GM12878 (cell line): ENCODE measurements at regions not wholly inside any gene's neighbourhood (a gene's known extent, or its start where the extent isn't known, plus 50 kb on each side); places are given as distances from the start of the nearest gene placed in this dataset.

Experiments
- BMI1 ChIP-seq: fragments of 450-650 bp; IDR thresholded peaks from 2 replicates; pipeline ENCODE4 v1.6.1; 2016; ENCODE audit warnings: mild to moderate bottlenecking, moderate library complexity, borderline replicate concordance
- CBX5 ChIP-seq: sonication (generic); IDR thresholded peaks from 2 replicates; pipeline ENCODE4 v1.6.1; 2016; ENCODE audit warnings: low read depth, moderate library complexity, mild to moderate bottlenecking, inconsistent platforms
- GATAD2B ChIP-seq: fragments of 450-650 bp; conservative IDR thresholded peaks from 2 replicates; pipeline ENCODE4 v1.6.1; 2017; ENCODE audit warnings: low read depth, mild to moderate bottlenecking, moderate library complexity
- IRF3 ChIP-seq: fragments of 450-650 bp; IDR thresholded peaks from 2 replicates; pipeline ENCODE4 v1.6.1; 2014; ENCODE audit warnings: mild to moderate bottlenecking
- RB1 ChIP-seq: fragments of 450-650 bp; formaldehyde crosslinking; IDR thresholded peaks from 2 replicates; pipeline ENCODE4 v1.6.1; 2017; ENCODE audit warnings: mild to moderate bottlenecking, borderline replicate concordance
- RELB ChIP-seq: fragments of 450-650 bp; IDR thresholded peaks from 2 replicates; pipeline ENCODE4 v1.6.1; 2017; ENCODE audit warnings: low read depth, mild to moderate bottlenecking, moderate library complexity
- TBL1XR1 ChIP-seq: IDR thresholded peaks from 2 replicates; pipeline ENCODE4 v1.6.1; 2012; ENCODE audit warnings: low read depth, low read length, improper control_type of control experiment
- ZNF592 ChIP-seq: fragments of 450-650 bp; IDR thresholded peaks from 2 replicates; pipeline ENCODE4 v1.6.1; 2017; ENCODE audit warnings: mild to moderate bottlenecking, moderate library complexity

- no peak for TF ChIP-seq ZNF592
- no peak for TF ChIP-seq CBX5
- TF ChIP-seq BMI1 = no peak
- TF ChIP-seq IRF3 = no peak
- no peak for TF ChIP-seq TBL1XR1
- TF ChIP-seq RB1 = no peak
- no peak for TF ChIP-seq GATAD2B
- no peak for TF ChIP-seq RELB
- TF ChIP-seq, all 136 proteins: peak for 0
Observed at GRCh38 chr17:31738488-31738887, 120.6 kb downstream of the COPRS start (continued).
